DND-41 (cell line): ENCODE measurements at regions not wholly inside any gene's neighbourhood (a gene's known extent, or its start where the extent isn't known, plus 50 kb on each side); places are given as distances from the start of the nearest gene placed in this dataset.

Experiments used
- ATAC-seq: fragments of 200-7000 bp; cut with Tn5 transposase; 3 replicates; pipeline ENCODE4 v1.9.1; 2021; ENCODE audit warnings: low read depth; ENCODE audit not compliant: insufficient read depth
- DNase-seq: peaks from one replicate; pipeline ENCODE4 v3.0.0-alpha.2; 2020
- H2AFZ ChIP-seq: 2 replicates; pipeline ENCODE4 v1.6.0; 2012; ENCODE audit warnings: low read depth, low read length
- H3K27ac ChIP-seq: 2 replicates; pipeline ENCODE4 v1.5.1; 2012; ENCODE audit warnings: low read length, inconsistent platforms
- H3K27me3 ChIP-seq: fragments of 200-600 bp; sonication (generic); 2 replicates; pipeline ENCODE4 v1.6.0; 2012; ENCODE audit warnings: low read length, mild to moderate bottlenecking, inconsistent platforms; ENCODE audit not compliant: insufficient read depth, poor library complexity
- H3K36me3 ChIP-seq: 2 replicates; pipeline ENCODE4 v1.5.1; 2012; ENCODE audit warnings: low read length, inconsistent platforms; ENCODE audit not compliant: insufficient read depth
- H3K4me1 ChIP-seq: 2 replicates; pipeline ENCODE4 v1.5.1; 2012; ENCODE audit warnings: mild to moderate bottlenecking, low read length; ENCODE audit not compliant: insufficient read depth
- H3K4me2 ChIP-seq: 2 replicates; pipeline ENCODE4 v1.6.0; 2012; ENCODE audit warnings: mild to moderate bottlenecking, moderate library complexity, low read length, inconsistent platforms; ENCODE audit not compliant: insufficient read depth
- H3K4me3 ChIP-seq, 2 experiments: fragments of 200-600 bp in 1 of 2; shearing (Covaris generic) in 1 of 2; 2 replicates each; pipeline ENCODE4 v1.5.1; 2012 to 2016; ENCODE audit warnings: inconsistent platforms in 2 of 2, low read length in 2 of 2, mild to moderate bottlenecking in 2 of 2, low read depth in 1 of 2, moderate library complexity in 1 of 2
- H3K79me2 ChIP-seq: 2 replicates; pipeline ENCODE4 v1.6.0; 2012; ENCODE audit warnings: low read length, inconsistent platforms; ENCODE audit not compliant: insufficient read depth
- H3K9ac ChIP-seq: 2 replicates; pipeline ENCODE4 v1.6.0; 2012; ENCODE audit warnings: low read depth, mild to moderate bottlenecking, inconsistent platforms, low read length, moderate library complexity
- H3K9me3 ChIP-seq: 2 replicates; pipeline ENCODE4 v1.5.1; 2012; ENCODE audit warnings: low read length, moderate library complexity, mild to moderate bottlenecking, inconsistent platforms; ENCODE audit not compliant: insufficient read depth, severe bottlenecking
- H4K20me1 ChIP-seq: 2 replicates; pipeline ENCODE4 v1.6.0; 2012; ENCODE audit warnings: low read length; ENCODE audit not compliant: insufficient read depth
- CTCF ChIP-seq: IDR thresholded peaks from 2 replicates; pipeline ENCODE4 v1.5.1; 2012; ENCODE audit warnings: borderline replicate concordance, low read length, moderate library complexity, mild to moderate bottlenecking; ENCODE audit not compliant: poor library complexity, severe bottlenecking; ENCODE audit errors: extremely low read depth
- EZH2 ChIP-seq: IDR thresholded peaks from 3 replicates; pipeline ENCODE4 v1.6.1; 2012; ENCODE audit warnings: borderline replicate concordance, low read depth, mild to moderate bottlenecking, moderate library complexity, low read length, inconsistent platforms; ENCODE audit not compliant: severe bottlenecking

- Histone ChIP-seq H3K27me3 (no peaks in the 10 kb centered on the region), H3K4me1 (no peaks in the 10 kb centered on the region), H3K4me3 (no peak overlapping the region), H3K9ac (no peak overlapping the region), H4K20me1 (no peaks in the 10 kb centered on the region), H2AFZ (no peak overlapping the region), H3K4me2 (no peak overlapping the region), H3K9me3 (no peaks in the 10 kb centered on the region), H3K27ac (no peak overlapping the region), H3K79me2 (no peaks in the 10 kb centered on the region), H3K36me3 (no peaks in the 10 kb centered on the region)
- TF ChIP-seq EZH2: no peak
- TF ChIP-seq CTCF: no peak
- DNase-seq (no peak), ATAC-seq (no peak)
Measured at GRCh38 chr4:115841871-115842270, 728.5 kb upstream of the NDST4 start.

GRCh38 chr4:115834441-115834840, 721.0 kb upstream of the NDST4 start:
- Histone ChIP-seq H3K36me3 (no peaks in the 10 kb centered on the region), H4K20me1 (no peaks in the 10 kb centered on the region), H3K4me2 (no peak overlapping the region), H3K9me3 (no peaks in the 10 kb centered on the region), H3K79me2 (no peaks in the 10 kb centered on the region), H3K27ac (no peak overlapping the region), H3K9ac (no peak overlapping the region), H2AFZ (no peak overlapping the region), H3K4me1 (no peaks in the 10 kb centered on the region), H3K4me3 (no peak overlapping the region), H3K27me3 (no peaks in the 10 kb centered on the region)
- ATAC-seq (no peak), DNase-seq (no peak)
- TF ChIP-seq EZH2 (no peak), CTCF (no peak)

- no peak overlapping the region for H3K4me3 ChIP-seq
- ATAC-seq: no peak
Measured at GRCh38 chr4:115824630-115825029, 711.2 kb upstream of the NDST4 start.

More at GRCh38 chr4:115824630-115825029, 711.2 kb upstream of the NDST4 start:
- Histone ChIP-seq H3K36me3 (no peaks in the 10 kb centered on the region), H2AFZ (no peak overlapping the region), H3K27ac (no peak overlapping the region), H3K4me1 (no peaks in the 10 kb centered on the region), H3K9ac (no peak overlapping the region), H3K79me2 (no peaks in the 10 kb centered on the region), H3K4me2 (no peak overlapping the region), H3K9me3 (no peaks in the 10 kb centered on the region), H4K20me1 (no peaks in the 10 kb centered on the region), H3K27me3 (no peaks in the 10 kb centered on the region)
- no peak for TF ChIP-seq EZH2
- no peak for TF ChIP-seq CTCF
- no peak for DNase-seq
